DOHH2 (cell line): ENCODE measurements at regions not wholly inside any gene's neighbourhood (a gene's known extent, or its start where the extent isn't known, plus 50 kb on each side); places are given as distances from the start of the nearest gene placed in this dataset.

Experiments
- H3F3A ChIP-seq: fragments of 200-600 bp; sonication (generic), shearing (Covaris generic); 2 replicates; pipeline ENCODE4 v1.6.0; 2016; ENCODE audit warnings: antibody characterized with exemption, mild to moderate bottlenecking; ENCODE audit not compliant: control insufficient read depth, insufficient read depth
- H3K27ac ChIP-seq: fragments of 200-600 bp; sonication (generic); 2 replicates; pipeline ENCODE4 v1.5.1; 2014; ENCODE audit warnings: low read depth, mild to moderate bottlenecking, low read length, moderate library complexity
- H3K27me3 ChIP-seq: fragments of 200-600 bp; sonication (generic); 2 replicates; pipeline ENCODE4 v1.6.1; 2014; ENCODE audit warnings: mild to moderate bottlenecking, low read length, mixed read lengths; ENCODE audit not compliant: control insufficient read depth
- H3K36me3 ChIP-seq: fragments of 200-600 bp; sonication (generic); 2 replicates; pipeline ENCODE4 v1.6.1; 2014; ENCODE audit warnings: mild to moderate bottlenecking, low read length, moderate library complexity, mixed read lengths; ENCODE audit not compliant: control insufficient read depth
- H3K4me1 ChIP-seq: fragments of 200-600 bp; sonication (generic); 2 replicates; pipeline ENCODE4 v1.6.1; 2014; ENCODE audit warnings: mild to moderate bottlenecking, low read length, mixed read lengths; ENCODE audit not compliant: control insufficient read depth
- H3K4me2 ChIP-seq: fragments of 200-600 bp; sonication (generic); 2 replicates; pipeline ENCODE4 v1.6.0; 2014; ENCODE audit warnings: mild to moderate bottlenecking, low read length, moderate library complexity
- H3K4me3 ChIP-seq: fragments of 200-600 bp; sonication (generic); 2 replicates; pipeline ENCODE4 v1.5.1; 2014; ENCODE audit warnings: mild to moderate bottlenecking, low read length, mixed read lengths
- H3K79me2 ChIP-seq: fragments of 200-600 bp; sonication (generic); 2 replicates; pipeline ENCODE4 v1.6.1; 2014; ENCODE audit warnings: mild to moderate bottlenecking, low read length, mixed read lengths; ENCODE audit not compliant: control insufficient read depth
- H3K9me2 ChIP-seq: fragments of 200-600 bp; sonication (generic); replicated peaks from 2 replicates; pipeline ENCODE4 v1.6.1; 2014; ENCODE audit warnings: mild to moderate bottlenecking, low read length, mixed read lengths; ENCODE audit not compliant: control insufficient read depth
- H3K9me3 ChIP-seq: fragments of 200-600 bp; sonication (generic); 2 replicates; pipeline ENCODE4 v1.6.1; 2014; ENCODE audit warnings: antibody characterized with exemption, low read length, mixed read lengths; ENCODE audit not compliant: control insufficient read depth, insufficient read depth
- H4K20me1 ChIP-seq: fragments of 200-600 bp; sonication (generic); 2 replicates; pipeline ENCODE4 v1.6.0; 2014; ENCODE audit warnings: low read depth, mild to moderate bottlenecking, antibody characterized with exemption, low read length, moderate library complexity; ENCODE audit not compliant: control insufficient read depth, insufficient read depth
- CTCF ChIP-seq: fragments of 200-600 bp; sonication (generic); IDR thresholded peaks from one replicate; pipeline ENCODE4 v1.5.1; 2014; ENCODE audit warnings: antibody characterized with exemption, mild to moderate bottlenecking, low read depth, low read length; ENCODE audit not compliant: poor library complexity, severe bottlenecking
- EZH2phosphoT487 ChIP-seq: fragments of 200-600 bp; sonication (generic); IDR thresholded peaks from 2 replicates; pipeline ENCODE4 v1.6.1; 2017; ENCODE audit warnings: borderline replicate concordance, mild to moderate bottlenecking, antibody characterized with exemption, low read length, moderate library complexity, mixed read lengths

- no peak overlapping the region for H3K4me3 ChIP-seq
- no peaks in the 10 kb centered on the region for H3F3A ChIP-seq
- TF ChIP-seq CTCF (no peak), EZH2phosphoT487 (no peak)
- no peaks in the 10 kb centered on the region for H3K36me3 ChIP-seq
- H4K20me1 ChIP-seq, result no peaks in the 10 kb centered on the region
- H3K9me3 ChIP-seq, result no peaks in the 10 kb centered on the region
- H3K79me2 ChIP-seq, result no peaks in the 10 kb centered on the region
- H3K4me1 ChIP-seq, result peaks cover 22% of the 10 kb centered on the region
- no peak overlapping the region for H3K4me2 ChIP-seq
- H3K27me3 ChIP-seq, result no peaks in the 10 kb centered on the region
- H3K27ac ChIP-seq, result no peak overlapping the region
- H3K9me2 ChIP-seq, result no peaks in the 10 kb centered on the region
Measured at GRCh38 chr3:102183186-102183585, 251.6 kb upstream of the ZPLD1 start.

- TF ChIP-seq CTCF (no peak), EZH2phosphoT487 (no peak)
- no peaks in the 10 kb centered on the region for H3K9me3 ChIP-seq
- no peak overlapping the region for H3K4me2 ChIP-seq
Measured at GRCh38 chr3:102183623-102184022, 251.2 kb upstream of the ZPLD1 start.

GRCh38 chr3:102189541-102189940 is 245.3 kb upstream of the ZPLD1 start:
- Histone ChIP-seq H4K20me1 (no peaks in the 10 kb centered on the region), H3K4me1 (no peaks in the 10 kb centered on the region), H3K79me2 (no peaks in the 10 kb centered on the region), H3F3A (no peaks in the 10 kb centered on the region), H3K9me2 (no peaks in the 10 kb centered on the region), H3K27ac (no peak overlapping the region), H3K27me3 (no peaks in the 10 kb centered on the region), H3K9me3 (no peaks in the 10 kb centered on the region), H3K36me3 (no peaks in the 10 kb centered on the region), H3K4me3 (no peak overlapping the region), H3K4me2 (no peak overlapping the region)
- no peak for TF ChIP-seq EZH2phosphoT487
- no peak for TF ChIP-seq CTCF

More at GRCh38 chr3:102183623-102184022, 251.2 kb upstream of the ZPLD1 start:
- H3K36me3 ChIP-seq, result no peaks in the 10 kb centered on the region
- no peak overlapping the region for H3K4me3 ChIP-seq
- H3K27ac ChIP-seq, result no peak overlapping the region
- no peaks in the 10 kb centered on the region for H4K20me1 ChIP-seq
- H3K79me2 ChIP-seq, result no peaks in the 10 kb centered on the region
- H3K4me1 ChIP-seq, result peaks cover 21% of the 10 kb centered on the region
- no peaks in the 10 kb centered on the region for H3K9me2 ChIP-seq
- H3F3A ChIP-seq, result no peaks in the 10 kb centered on the region
- H3K27me3 ChIP-seq, result no peaks in the 10 kb centered on the region
